Caco-2 (cell line): ENCODE measurements at regions not wholly inside any gene's neighbourhood (a gene's known extent, or its start where the extent isn't known, plus 50 kb on each side); places are given as distances from the start of the nearest gene placed in this dataset.

Experiments used
- BruUV-seq: library from RNA; stranded (reverse); fragments of 400-500 nt; replicated peaks from 2 replicates; lab custom pipeline; 2021; lab: Mats Ljungman, UMichigan
- CTCF ChIA-PET: fragments of 300-600 bp; sonication (Branson Sonifier 250); formaldehyde crosslinking; loops from one replicate; lab custom pipeline; 2022; ENCODE audit warnings: antibody characterized with exemption; lab: Charles Lee
- POLR2A ChIA-PET: fragments of 300-600 bp; sonication (Branson Sonifier 250); formaldehyde crosslinking; loops from one replicate; lab custom pipeline; 2022; ENCODE audit warnings: antibody characterized with exemption; lab: Charles Lee
- DNase-seq, 2 experiments: peaks; one replicate each; pipeline versions ENCODE4 v3.0.0 to v3.0.0-alpha.2; 2020 to 2022
- H3K27me3 ChIP-seq: replicated peaks from 2 replicates; pipeline ENCODE4 v1.6.0; 2011; ENCODE audit warnings: low read length; ENCODE audit not compliant: control insufficient read depth, insufficient read depth
- H3K36me3 ChIP-seq: 2 replicates; pipeline ENCODE4 v1.5.1; 2011; ENCODE audit warnings: low read length; ENCODE audit not compliant: control insufficient read depth, insufficient read depth
- H3K4me1 ChIP-seq: fragments of 250-450 bp; sonication (Bioruptor Pico); 2 replicates; pipeline ENCODE4 v1.5.1; 2020; ENCODE audit warnings: mild to moderate bottlenecking
- H3K4me3 ChIP-seq: 2 replicates; pipeline ENCODE4 v1.5.1; 2011; ENCODE audit warnings: low read depth, mild to moderate bottlenecking, control low read depth, low read length
- H3K9me3 ChIP-seq: fragments of 250-450 bp; sonication (Bioruptor Pico); 2 replicates; pipeline ENCODE4 v1.5.1; 2020; ENCODE audit warnings: mild to moderate bottlenecking, moderate library complexity
- H3K27ac Mint-ChIP-seq: one replicate; pipeline ENCODE4 v1.8.0; 2022; ENCODE audit warnings: mixed read lengths; ENCODE audit not compliant: unreplicated experiment
- H3K27me3 Mint-ChIP-seq: one replicate; pipeline ENCODE4 v1.8.0; 2022; ENCODE audit warnings: mixed read lengths; ENCODE audit not compliant: insufficient read depth, unreplicated experiment
- H3K36me3 Mint-ChIP-seq: one replicate; pipeline ENCODE4 v1.8.0; 2022; ENCODE audit warnings: mild to moderate bottlenecking, mixed read lengths; ENCODE audit not compliant: insufficient read depth, unreplicated experiment
- H3K4me1 Mint-ChIP-seq: one replicate; pipeline ENCODE4 v1.8.0; 2022; ENCODE audit warnings: low read depth, mixed read lengths; ENCODE audit not compliant: unreplicated experiment
- H3K4me3 Mint-ChIP-seq: one replicate; pipeline ENCODE4 v1.8.0; 2022; ENCODE audit warnings: mild to moderate bottlenecking, moderate library complexity, mixed read lengths; ENCODE audit not compliant: unreplicated experiment
- H3K9me3 Mint-ChIP-seq: one replicate; pipeline ENCODE4 v1.8.0; 2022; ENCODE audit warnings: mixed read lengths; ENCODE audit not compliant: unreplicated experiment
- intact Hi-C: fragments of 100-400 bp; cut with micrococcal nuclease; formaldehyde crosslinking; loops from one replicate; pipeline ENCODE4 v1.10.0; 2022; ENCODE audit not compliant: unreplicated experiment
- TF ChIP-seq, protein P1 (sequence below), 2 experiments: fragments of 200-600 bp in 1 of 2; IDR thresholded peaks; 1 replicate in 1 of 2; 2 replicates in 1 of 2; pipeline versions ENCODE4 v1.5.1 to v1.8.0; 2011 to 2022; ENCODE audit warnings: antibody characterized with exemption in 1 of 2, control low read depth in 1 of 2, inconsistent platforms in 1 of 2, low read depth in 1 of 2, low read length in 1 of 2, mild to moderate bottlenecking in 1 of 2, moderate library complexity in 1 of 2; ENCODE audit not compliant: insufficient read depth in 1 of 2, severe bottlenecking in 1 of 2, unreplicated experiment in 1 of 2

- DNase-seq, result no peak
- Histone ChIP-seq H3K4me1 (no peaks in the 10 kb centered on the region), H3K4me3 (no peak overlapping the region), H3K36me3 (no peaks in the 10 kb centered on the region), H3K27me3 (no peaks in the 10 kb centered on the region), H3K9me3 (no peaks in the 10 kb centered on the region)
- no peaks in the 10 kb centered on the region for H3K4me1 Mint-ChIP-seq
- no peaks in the 10 kb centered on the region for H3K9me3 Mint-ChIP-seq
- ChIA-PET POLR2A (no interaction called here), CTCF (no interaction called here)
- no peaks in the 10 kb centered on the region for H3K27me3 Mint-ChIP-seq
- no peaks in the 10 kb centered on the region for H3K36me3 Mint-ChIP-seq
- H3K4me3 Mint-ChIP-seq, result no peak overlapping the region
- TF ChIP-seq, protein P1, sequence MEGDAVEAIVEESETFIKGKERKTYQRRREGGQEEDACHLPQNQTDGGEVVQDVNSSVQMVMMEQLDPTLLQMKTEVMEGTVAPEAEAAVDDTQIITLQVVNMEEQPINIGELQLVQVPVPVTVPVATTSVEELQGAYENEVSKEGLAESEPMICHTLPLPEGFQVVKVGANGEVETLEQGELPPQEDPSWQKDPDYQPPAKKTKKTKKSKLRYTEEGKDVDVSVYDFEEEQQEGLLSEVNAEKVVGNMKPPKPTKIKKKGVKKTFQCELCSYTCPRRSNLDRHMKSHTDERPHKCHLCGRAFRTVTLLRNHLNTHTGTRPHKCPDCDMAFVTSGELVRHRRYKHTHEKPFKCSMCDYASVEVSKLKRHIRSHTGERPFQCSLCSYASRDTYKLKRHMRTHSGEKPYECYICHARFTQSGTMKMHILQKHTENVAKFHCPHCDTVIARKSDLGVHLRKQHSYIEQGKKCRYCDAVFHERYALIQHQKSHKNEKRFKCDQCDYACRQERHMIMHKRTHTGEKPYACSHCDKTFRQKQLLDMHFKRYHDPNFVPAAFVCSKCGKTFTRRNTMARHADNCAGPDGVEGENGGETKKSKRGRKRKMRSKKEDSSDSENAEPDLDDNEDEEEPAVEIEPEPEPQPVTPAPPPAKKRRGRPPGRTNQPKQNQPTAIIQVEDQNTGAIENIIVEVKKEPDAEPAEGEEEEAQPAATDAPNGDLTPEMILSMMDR (IDR thresholded peaks at IDR 0.05; ENCODE audit: insufficient read depth in 1 of 2, low read depth in 1 of 2, low read length in 1 of 2, severe bottlenecking in 1 of 2, unreplicated experiment in 1 of 2), result no peak
- intact Hi-C loops, result no loop called here
- H3K27ac Mint-ChIP-seq, result no peak overlapping the region
- no TSS peak for BruUV-seq
Observed at GRCh38 chrX:87098477-87098876, 419.1 kb upstream of the KLHL4 start.

GRCh38 chrX:87105131-87105530 is 412.5 kb upstream of the KLHL4 start:
- Mint-ChIP-seq H3K4me3 (no peak overlapping the region), H3K27ac (no peak overlapping the region)

GRCh38 chrX:87110142-87110541 is 407.5 kb upstream of the KLHL4 start:
- ChIA-PET CTCF (no interaction called here), POLR2A (no interaction called here)
- TF ChIP-seq, protein P1 (IDR thresholded peaks at IDR 0.05; ENCODE audit: insufficient read depth in 1 of 2, low read depth in 1 of 2, low read length in 1 of 2, severe bottlenecking in 1 of 2, unreplicated experiment in 1 of 2), result no peak
- H3K27me3 ChIP-seq, result no peaks in the 10 kb centered on the region
- Mint-ChIP-seq H3K27ac (no peak overlapping the region), H3K9me3 (peaks cover 7% of the 10 kb centered on the region), H3K27me3 (no peaks in the 10 kb centered on the region), H3K4me1 (no peaks in the 10 kb centered on the region), H3K36me3 (no peaks in the 10 kb centered on the region), H3K4me3 (no peak overlapping the region)
- no peak for DNase-seq
- no peaks in the 10 kb centered on the region for H3K36me3 ChIP-seq
- intact Hi-C loops, result no loop called here
- H3K4me3 ChIP-seq, result no peak overlapping the region
- no TSS peak for BruUV-seq
- H3K9me3 ChIP-seq, result no peaks in the 10 kb centered on the region
- H3K4me1 ChIP-seq, result no peaks in the 10 kb centered on the region

More at GRCh38 chrX:87105131-87105530, 412.5 kb upstream of the KLHL4 start:
- Histone ChIP-seq H3K27me3 (no peaks in the 10 kb centered on the region), H3K4me1 (no peaks in the 10 kb centered on the region), H3K4me3 (no peak overlapping the region), H3K36me3 (no peaks in the 10 kb centered on the region), H3K9me3 (no peaks in the 10 kb centered on the region)
- no peak for DNase-seq
- no peaks in the 10 kb centered on the region for H3K27me3 Mint-ChIP-seq
- no peaks in the 10 kb centered on the region for H3K36me3 Mint-ChIP-seq
- intact Hi-C loops, result no loop called here
- no TSS peak for BruUV-seq
- no peaks in the 10 kb centered on the region for H3K4me1 Mint-ChIP-seq
- ChIA-PET CTCF (no interaction called here), POLR2A (no interaction called here)
- H3K9me3 Mint-ChIP-seq, result no peaks in the 10 kb centered on the region
- TF ChIP-seq, protein P1 (IDR thresholded peaks at IDR 0.05; ENCODE audit: insufficient read depth in 1 of 2, low read depth in 1 of 2, low read length in 1 of 2, severe bottlenecking in 1 of 2, unreplicated experiment in 1 of 2), result no peak
